HG03060 (cell line): ENCODE measurements at regions not wholly inside any gene's neighbourhood (a gene's known extent, or its start where the extent isn't known, plus 50 kb on each side); places are given as distances from the start of the nearest gene placed in this dataset.

ENCODE experiments used
- ATAC-seq: cut with Tn5 transposase; IDR thresholded peaks from one replicate; pipeline ENCODE4 v1.9.1; 2021; ENCODE audit warnings: low read depth, moderate number of reproducible peaks; ENCODE audit not compliant: unreplicated experiment

DNA sequence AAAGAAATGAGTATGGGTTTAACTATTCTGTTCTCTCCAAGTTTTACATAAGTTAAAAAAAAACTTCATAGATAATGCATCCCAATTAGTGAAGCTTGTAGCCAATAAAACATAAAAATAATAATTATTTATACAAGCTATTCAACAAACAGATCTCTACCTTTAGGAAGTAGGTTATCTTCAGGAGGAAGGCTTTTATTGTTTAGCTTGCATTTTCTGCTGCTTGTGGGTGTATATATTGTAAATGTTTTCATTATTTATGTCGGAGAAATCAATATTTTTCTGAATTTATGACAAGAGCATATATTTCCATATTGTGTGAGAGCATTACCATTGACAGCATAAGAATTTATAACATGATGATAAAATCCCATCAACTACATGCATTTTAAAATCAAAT lies 208.3 kb downstream of the TRAM1L1 start:
- no peak for ATAC-seq

DNA sequence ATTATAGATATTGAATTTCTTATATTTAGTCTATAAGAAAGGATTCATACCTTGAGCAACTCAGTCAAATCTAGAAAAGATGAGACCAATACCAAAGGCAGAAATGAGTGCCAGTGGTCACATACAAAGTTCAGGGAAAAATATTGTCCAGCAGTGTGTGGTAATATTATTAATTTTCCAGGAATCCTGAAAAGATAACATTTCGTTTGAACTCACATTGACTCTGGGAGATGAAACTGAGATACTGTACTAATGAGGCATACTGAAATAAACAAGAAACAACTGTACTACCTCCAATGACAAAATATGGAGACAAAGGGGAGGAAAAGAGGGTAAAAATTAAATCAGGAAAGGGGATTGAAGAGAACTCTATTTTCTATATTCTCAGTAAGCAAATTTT lies 212.4 kb downstream of the TRAM1L1 start:
- ATAC-seq, result no peak

DNA sequence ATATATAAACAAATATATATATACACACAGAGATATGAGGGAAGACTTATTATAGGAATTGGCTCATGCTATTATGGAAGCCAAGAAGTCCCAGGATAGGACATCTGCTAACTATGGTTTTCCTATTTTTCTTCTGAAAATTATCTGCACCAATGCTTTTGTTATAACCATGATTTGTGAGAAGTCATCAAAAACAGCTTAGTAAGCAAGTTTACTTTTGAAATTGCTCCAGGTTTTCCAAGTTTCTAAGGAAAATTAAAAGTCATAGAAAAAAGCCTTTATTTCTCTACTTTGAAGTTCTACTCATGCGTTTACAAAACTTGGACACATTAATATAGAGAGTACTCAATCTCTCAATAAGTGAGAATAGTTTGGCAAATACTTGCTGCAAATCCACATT lies 213.1 kb downstream of the TRAM1L1 start:
- no peak for ATAC-seq

GRCh38 chr4:116870686-116871085 lies 214.7 kb downstream of the TRAM1L1 start:
- no peak for ATAC-seq

GRCh38 chr4:116866106-116866505 lies 219.3 kb downstream of the TRAM1L1 start:
- no peak for ATAC-seq

GRCh38 chr4:116862592-116862991 lies 222.8 kb downstream of the TRAM1L1 start:
- no peak for ATAC-seq

DNA sequence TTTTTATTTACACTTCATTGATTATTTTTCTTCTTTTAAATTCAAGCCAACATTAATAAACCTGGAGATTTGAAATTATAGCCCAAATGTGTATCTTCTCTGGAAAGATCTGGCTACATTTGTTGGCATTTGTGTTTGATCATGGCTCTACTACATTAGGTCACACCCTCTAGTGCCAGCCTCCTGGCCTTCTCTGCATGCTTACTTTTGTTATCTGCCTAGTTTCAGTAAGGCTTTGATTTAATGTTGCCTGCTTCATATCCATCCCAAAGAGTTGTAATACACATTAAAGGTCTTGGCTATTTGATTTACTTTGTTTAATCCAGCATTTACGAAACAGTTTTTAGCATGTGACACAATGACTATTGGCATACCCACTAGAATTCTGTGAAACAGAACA lies 224.5 kb downstream of the TRAM1L1 start:
- no peak for ATAC-seq

- ATAC-seq, result no peak
Observed at GRCh38 chr4:116849620-116850019, 235.8 kb downstream of the TRAM1L1 start.

DNA sequence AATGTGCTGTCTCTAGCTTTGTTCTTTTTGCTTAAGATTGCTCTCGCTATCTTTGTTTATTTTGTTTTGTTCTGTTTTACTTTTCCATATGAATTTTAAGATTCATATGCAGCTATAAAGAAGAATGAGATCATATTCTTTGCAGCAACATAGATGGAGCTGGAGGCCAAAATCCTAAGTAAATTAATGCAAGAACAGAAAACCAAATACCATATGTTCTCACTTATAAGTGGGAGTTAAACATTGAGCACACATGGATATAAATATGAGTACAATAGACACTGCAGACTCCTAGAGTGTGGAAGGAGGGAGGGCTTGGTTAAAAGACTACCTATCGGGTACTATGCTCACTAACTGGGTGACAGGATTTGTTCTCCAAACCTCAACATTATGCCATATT lies 237.8 kb downstream of the TRAM1L1 start:
- ATAC-seq, result no peak

- ATAC-seq, result no peak
Observed at GRCh38 chr4:116839826-116840225, 245.6 kb downstream of the TRAM1L1 start.

DNA sequence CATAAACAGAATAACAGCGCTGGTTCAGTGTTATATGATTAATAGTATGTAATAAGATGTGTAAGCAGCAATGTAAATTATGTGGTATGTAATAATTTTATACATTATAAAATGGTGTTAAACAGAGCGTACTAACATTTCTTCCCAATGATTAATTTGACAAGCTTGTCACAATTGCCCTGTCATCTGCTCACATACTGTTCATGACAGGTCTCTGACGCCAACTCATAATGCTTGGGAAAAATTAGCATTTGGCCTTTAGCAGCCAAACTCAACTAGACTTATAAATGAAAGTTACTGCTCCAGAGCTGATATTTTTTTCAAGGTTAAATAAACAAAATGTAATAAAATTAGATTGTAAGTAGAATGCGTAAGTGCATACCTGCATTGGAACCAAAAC lies 246.8 kb downstream of the TRAM1L1 start:
- ATAC-seq, result no peak

- no peak for ATAC-seq
Observed at GRCh38 chr4:116829187-116829586, 256.2 kb downstream of the TRAM1L1 start.

GRCh38 chr4:116824172-116824571 lies 261.2 kb downstream of the TRAM1L1 start:
- ATAC-seq, result no peak

DNA sequence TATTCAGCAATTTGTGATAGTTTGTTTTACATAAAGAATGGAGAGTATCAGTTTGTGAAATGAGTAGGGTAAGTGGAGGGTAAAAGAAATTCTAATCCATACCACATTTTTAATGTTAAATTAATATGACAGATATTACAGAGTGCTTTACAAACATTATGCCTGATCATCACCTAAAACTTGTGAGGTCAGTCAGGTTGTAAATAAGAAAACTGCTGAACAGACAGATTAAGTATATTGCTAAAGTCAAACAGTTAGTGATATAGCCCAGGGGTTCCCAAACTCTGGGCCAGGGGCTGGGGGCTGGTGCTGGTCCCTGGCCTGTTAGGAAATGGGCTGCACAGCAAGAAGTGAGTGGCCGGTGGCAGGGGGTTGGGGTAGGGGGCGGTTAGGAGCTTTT lies 273.6 kb downstream of the TRAM1L1 start:
- ATAC-seq, result no peak

GRCh38 chr4:116796022-116796421 lies 289.4 kb downstream of the TRAM1L1 start:
- ATAC-seq, result no peak

DNA sequence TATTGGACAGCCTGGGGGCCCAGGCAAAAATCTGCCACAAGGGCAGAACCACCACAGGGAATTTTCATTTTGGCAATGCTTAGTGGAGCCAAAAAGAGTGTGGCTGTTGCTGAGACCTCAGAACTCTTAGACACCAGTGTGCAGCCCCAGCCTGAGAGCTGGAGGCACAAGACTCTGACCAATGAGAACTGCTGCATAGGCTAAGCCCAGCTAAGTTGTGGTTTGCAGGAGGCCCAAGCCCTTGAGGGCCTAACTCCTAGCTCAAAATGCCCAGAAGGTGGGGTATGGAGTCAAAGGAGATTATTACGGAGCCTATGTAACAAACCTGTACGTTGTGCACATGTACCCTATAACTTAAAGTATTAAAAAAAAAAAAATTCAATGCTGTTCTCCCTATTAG lies 296.7 kb downstream of the TRAM1L1 start:
- ATAC-seq, result no peak

DNA sequence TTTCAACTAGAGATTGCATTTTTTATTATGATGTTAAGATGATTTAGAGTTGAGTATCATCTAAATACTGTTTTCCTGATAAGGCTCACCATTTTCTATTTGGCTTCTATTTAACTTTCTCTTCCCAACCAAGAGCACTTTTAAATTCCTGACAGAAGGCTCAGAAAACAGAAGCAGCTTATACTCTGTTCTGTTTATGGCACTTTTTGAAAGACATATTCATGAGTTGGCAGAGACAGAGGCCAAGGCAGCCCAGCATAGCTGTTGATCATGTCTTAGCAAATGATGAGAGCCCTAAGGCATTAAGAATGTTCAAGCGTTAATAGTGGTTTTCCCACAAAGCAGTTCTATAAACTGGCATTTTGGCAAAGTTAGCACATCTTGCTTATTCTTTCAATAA lies 330.3 kb downstream of the TRAM1L1 start:
- ATAC-seq, result no peak

GRCh38 chr4:116752027-116752426 lies 333.3 kb downstream of the TRAM1L1 start:
- no peak for ATAC-seq

GRCh38 chr4:116736756-116737155 lies 348.6 kb downstream of the TRAM1L1 start:
- ATAC-seq, result no peak

GRCh38 chr4:116734178-116734577 lies 351.2 kb downstream of the TRAM1L1 start:
- no peak for ATAC-seq

DNA sequence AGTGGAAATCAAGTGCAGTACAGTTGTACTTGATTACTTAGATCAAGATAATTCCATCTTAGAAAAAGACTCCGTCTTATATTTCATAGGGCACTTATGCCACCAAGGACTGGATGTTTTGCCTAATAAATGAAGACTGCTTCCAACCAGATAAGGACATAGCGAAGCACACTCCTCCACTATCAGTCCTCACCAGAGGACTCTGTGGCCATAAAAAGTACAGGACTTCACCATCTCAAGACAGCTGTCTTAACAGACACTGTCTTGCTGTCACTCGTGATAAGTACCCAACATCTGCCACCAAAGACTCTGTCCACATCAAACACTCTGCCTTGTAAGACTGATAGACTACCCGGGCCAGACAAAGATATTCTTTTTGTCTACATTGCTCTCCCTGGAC lies 352.0 kb downstream of the TRAM1L1 start:
- no peak for ATAC-seq

GRCh38 chr4:116726523-116726922 lies 358.9 kb downstream of the TRAM1L1 start:
- ATAC-seq, result no peak

DNA sequence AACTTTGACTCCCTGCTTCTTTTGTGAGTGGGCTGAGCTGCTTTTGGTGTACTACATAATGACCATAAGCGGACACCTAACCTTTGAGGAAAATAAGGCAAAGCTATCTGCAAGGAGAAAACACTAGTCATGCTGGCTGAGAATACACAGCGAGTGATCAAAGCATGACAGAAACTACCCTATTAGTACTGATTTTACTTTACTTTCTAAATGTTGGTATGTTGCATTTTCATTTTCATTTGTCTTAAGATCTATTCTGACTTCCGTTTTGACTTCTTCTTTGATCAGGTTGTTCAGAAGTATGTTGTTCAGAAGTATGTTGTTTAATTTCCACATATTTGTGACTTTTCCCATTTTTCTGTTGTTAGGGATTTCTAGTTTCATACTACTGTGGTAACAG lies 361.1 kb downstream of the TRAM1L1 start:
- ATAC-seq, result peak; percentile 91

DNA sequence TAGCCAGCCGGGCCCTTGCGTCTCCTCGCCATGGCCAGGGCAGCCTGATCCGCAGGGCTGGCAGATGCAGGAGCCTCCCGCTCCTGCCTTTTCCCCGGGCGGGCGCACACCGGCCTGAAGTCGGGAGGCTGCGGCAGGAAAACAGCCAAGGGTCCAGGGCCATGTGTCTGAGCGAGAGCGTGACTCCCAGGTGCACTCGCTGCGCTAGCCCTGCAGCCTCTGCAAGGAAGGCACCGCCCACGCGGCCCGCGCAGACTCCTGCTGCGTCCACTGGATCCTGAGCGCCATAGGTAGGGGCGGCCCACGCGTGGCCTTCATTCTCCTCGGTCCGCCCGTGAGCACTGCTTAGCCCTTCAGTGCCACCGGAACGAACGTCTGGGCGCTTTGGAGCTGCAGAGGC lies 379.9 kb downstream of the TRAM1L1 start:
- no peak for ATAC-seq
